ENCODE measurements at regions not wholly inside any gene's neighbourhood (a gene's known extent, or its start where the extent isn't known, plus 50 kb on each side); places are given as distances from the start of the nearest gene placed in this dataset.

DNA sequence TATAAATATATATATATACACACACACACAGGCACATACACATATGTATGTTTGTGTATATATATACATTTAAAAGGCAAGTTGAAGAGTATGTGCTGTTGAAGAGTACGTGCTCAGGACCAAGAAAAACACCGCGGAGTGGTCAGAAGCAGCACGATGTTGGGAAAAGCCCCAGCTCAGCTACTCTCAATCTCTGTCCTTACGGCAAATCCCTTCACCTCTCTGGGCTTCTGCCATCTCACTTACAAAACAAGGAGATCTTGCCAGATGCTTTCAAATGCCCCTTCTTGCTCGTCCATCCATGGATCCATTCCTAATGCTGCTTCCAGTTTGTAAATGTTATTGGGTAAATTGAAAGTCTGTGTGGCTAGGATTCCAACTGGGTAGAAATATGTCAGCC is 333.9 kb downstream of the BCL11A start:
- H3K4me1 ChIP-seq (ENCODE audit: control insufficient read depth in 2 of 2, insufficient read depth in 2 of 2, low read length in 2 of 2), result no peaks in the 10 kb centered on the region
- H3K36me3 ChIP-seq (replicated peaks in 1 of 2; ENCODE audit: control extremely low read depth in 1 of 2, control insufficient read depth in 1 of 2, extremely low read depth in 1 of 2, insufficient read depth in 2 of 2, low read length in 1 of 2), result no peaks in the 10 kb centered on the region
- H3K9me3 ChIP-seq (ENCODE audit: control extremely low read depth in 1 of 3, control insufficient read depth in 2 of 3, insufficient read depth in 1 of 3, low read length in 2 of 3), result no peaks in the 10 kb centered on the region
- Mint-ChIP-seq H3K4me1 (peaks cover 5% of the 10 kb centered on the region), H3K9me3 (ENCODE audit: insufficient read depth) (no peaks in the 10 kb centered on the region), H3K4me3 (no peak overlapping the region), H3K27ac (no peak overlapping the region), H3K27me3 (no peaks in the 10 kb centered on the region)
- DNase-seq (no peak), ATAC-seq (ENCODE audit: low read depth) (no peak)
- no peak overlapping the region for H3K4me3 ChIP-seq (ENCODE audit: control extremely low read depth in 1 of 5, extremely low read depth in 1 of 5, insufficient read depth in 1 of 5, low read depth in 2 of 5, low read length in 4 of 5)
- CTCF ChIA-PET, result no interaction called here
- intact Hi-C loops (cut with micrococcal nuclease), result no loop called here
- no peaks in the 10 kb centered on the region for H3K79me2 ChIP-seq (ENCODE audit: control insufficient read depth, insufficient read depth, low read length)
- POLR2A ChIA-PET, result no interaction called here
- no peak for TF ChIP-seq EZH2 (IDR thresholded peaks at IDR 0.05; ENCODE audit: borderline replicate concordance, insufficient read depth, low read depth, low read length, poor library complexity, severe bottlenecking)
- TF ChIP-seq, protein P1, sequence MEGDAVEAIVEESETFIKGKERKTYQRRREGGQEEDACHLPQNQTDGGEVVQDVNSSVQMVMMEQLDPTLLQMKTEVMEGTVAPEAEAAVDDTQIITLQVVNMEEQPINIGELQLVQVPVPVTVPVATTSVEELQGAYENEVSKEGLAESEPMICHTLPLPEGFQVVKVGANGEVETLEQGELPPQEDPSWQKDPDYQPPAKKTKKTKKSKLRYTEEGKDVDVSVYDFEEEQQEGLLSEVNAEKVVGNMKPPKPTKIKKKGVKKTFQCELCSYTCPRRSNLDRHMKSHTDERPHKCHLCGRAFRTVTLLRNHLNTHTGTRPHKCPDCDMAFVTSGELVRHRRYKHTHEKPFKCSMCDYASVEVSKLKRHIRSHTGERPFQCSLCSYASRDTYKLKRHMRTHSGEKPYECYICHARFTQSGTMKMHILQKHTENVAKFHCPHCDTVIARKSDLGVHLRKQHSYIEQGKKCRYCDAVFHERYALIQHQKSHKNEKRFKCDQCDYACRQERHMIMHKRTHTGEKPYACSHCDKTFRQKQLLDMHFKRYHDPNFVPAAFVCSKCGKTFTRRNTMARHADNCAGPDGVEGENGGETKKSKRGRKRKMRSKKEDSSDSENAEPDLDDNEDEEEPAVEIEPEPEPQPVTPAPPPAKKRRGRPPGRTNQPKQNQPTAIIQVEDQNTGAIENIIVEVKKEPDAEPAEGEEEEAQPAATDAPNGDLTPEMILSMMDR (IDR thresholded peaks at IDR 0.05), result no peak
- no peak overlapping the region for H2AFZ ChIP-seq (ENCODE audit: insufficient read depth, low read depth, low read length, poor library complexity, severe bottlenecking)
- no peak overlapping the region for H3K4me2 ChIP-seq (replicated peaks; ENCODE audit: low read depth, low read length, poor library complexity, severe bottlenecking)
- H3K27ac ChIP-seq (ENCODE audit: low read length in 2 of 2), result no peak overlapping the region
- no peak overlapping the region for H3K9ac ChIP-seq (ENCODE audit: low read length)
- no peaks in the 10 kb centered on the region for H4K20me1 ChIP-seq (ENCODE audit: control insufficient read depth, insufficient read depth, low read length, poor library complexity, severe bottlenecking)
- no peaks in the 10 kb centered on the region for H3K27me3 ChIP-seq (replicated peaks in 1 of 4; ENCODE audit: control extremely low read depth in 1 of 4, control insufficient read depth in 3 of 4, insufficient read depth in 4 of 4, low read length in 3 of 4)
- WGBS (ENCODE audit: insufficient coverage), result 97% methylated on average over 4 of the region's 6 CpGs

DNA sequence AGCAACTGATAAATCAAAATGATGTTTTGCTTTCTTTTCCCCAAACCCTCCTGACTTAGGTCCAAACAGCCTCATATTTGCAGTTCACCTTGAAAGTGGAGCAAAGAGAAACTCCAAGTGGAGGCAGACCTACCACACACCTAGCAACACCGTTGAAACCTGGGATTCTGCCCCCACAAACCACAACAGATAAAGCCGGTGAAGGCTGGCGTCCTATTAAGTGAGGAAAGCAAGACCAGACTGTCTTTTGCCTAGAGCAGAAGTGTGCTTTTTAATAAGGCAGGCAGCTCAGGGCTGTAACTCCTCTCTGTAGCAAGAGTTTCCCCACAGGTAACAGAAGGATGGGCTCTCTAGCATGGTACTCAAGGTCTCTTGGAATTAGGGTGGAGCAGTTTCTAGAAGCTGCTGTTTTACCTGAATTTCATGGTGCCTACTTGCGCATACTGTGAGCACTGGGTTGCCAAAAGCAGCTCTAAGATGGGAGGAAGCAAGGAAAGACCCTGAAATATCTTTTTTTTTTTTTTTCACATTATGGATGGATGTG is 336.9 kb downstream of the BCL11A start:
- TF ChIP-seq, protein P1 (IDR thresholded peaks at IDR 0.05), result no peak
- TF ChIP-seq EZH2 (IDR thresholded peaks at IDR 0.05; ENCODE audit: borderline replicate concordance, insufficient read depth, low read depth, low read length, poor library complexity, severe bottlenecking), result no peak
- no peaks in the 10 kb centered on the region for H3K9me3 Mint-ChIP-seq (ENCODE audit: insufficient read depth)
- H3K4me3 ChIP-seq (ENCODE audit: control extremely low read depth in 1 of 5, extremely low read depth in 1 of 5, insufficient read depth in 1 of 5, low read depth in 2 of 5, low read length in 4 of 5), result no peak overlapping the region
- H3K27me3 ChIP-seq (replicated peaks in 1 of 4; ENCODE audit: control extremely low read depth in 1 of 4, control insufficient read depth in 3 of 4, insufficient read depth in 4 of 4, low read length in 3 of 4), result no peaks in the 10 kb centered on the region
- H3K4me2 ChIP-seq (replicated peaks; ENCODE audit: low read depth, low read length, poor library complexity, severe bottlenecking), result no peak overlapping the region
- H3K9ac ChIP-seq (ENCODE audit: low read length), result no peak overlapping the region
- intact Hi-C loops (cut with micrococcal nuclease), result no loop called here
- ChIA-PET POLR2A (no interaction called here), CTCF (no interaction called here)
- H3K79me2 ChIP-seq (ENCODE audit: control insufficient read depth, insufficient read depth, low read length), result no peaks in the 10 kb centered on the region
- H3K4me3 Mint-ChIP-seq, result no peak overlapping the region
- no peak for DNase-seq
- no peak overlapping the region for H3K27ac ChIP-seq (ENCODE audit: low read length in 2 of 2)
- no peaks in the 10 kb centered on the region for H3K27me3 Mint-ChIP-seq
- H3K4me1 ChIP-seq (ENCODE audit: control insufficient read depth in 2 of 2, insufficient read depth in 2 of 2, low read length in 2 of 2), result no peaks in the 10 kb centered on the region
- H2AFZ ChIP-seq (ENCODE audit: insufficient read depth, low read depth, low read length, poor library complexity, severe bottlenecking), result no peak overlapping the region
- no peaks in the 10 kb centered on the region for H3K36me3 ChIP-seq (replicated peaks in 1 of 2; ENCODE audit: control extremely low read depth in 1 of 2, control insufficient read depth in 1 of 2, extremely low read depth in 1 of 2, insufficient read depth in 2 of 2, low read length in 1 of 2)
- H3K9me3 ChIP-seq (ENCODE audit: control extremely low read depth in 1 of 3, control insufficient read depth in 2 of 3, insufficient read depth in 1 of 3, low read length in 2 of 3), result peaks cover 0 to 5% (median 0%) of the 10 kb centered on the region in 3 donors
- H4K20me1 ChIP-seq (ENCODE audit: control insufficient read depth, insufficient read depth, low read length, poor library complexity, severe bottlenecking), result no peaks in the 10 kb centered on the region
- peak overlapping the region; percentile 39 for H3K27ac Mint-ChIP-seq
- 38% methylated on average over 2 of the region's 4 CpGs for WGBS (ENCODE audit: insufficient coverage)
- no peak for ATAC-seq (ENCODE audit: low read depth)
- peaks cover 5% of the 10 kb centered on the region for H3K4me1 Mint-ChIP-seq
